ENCODE measurements at regions not wholly inside any gene's neighbourhood (a gene's known extent, or its start where the extent isn't known, plus 50 kb on each side); places are given as distances from the start of the nearest gene placed in this dataset.

DNA sequence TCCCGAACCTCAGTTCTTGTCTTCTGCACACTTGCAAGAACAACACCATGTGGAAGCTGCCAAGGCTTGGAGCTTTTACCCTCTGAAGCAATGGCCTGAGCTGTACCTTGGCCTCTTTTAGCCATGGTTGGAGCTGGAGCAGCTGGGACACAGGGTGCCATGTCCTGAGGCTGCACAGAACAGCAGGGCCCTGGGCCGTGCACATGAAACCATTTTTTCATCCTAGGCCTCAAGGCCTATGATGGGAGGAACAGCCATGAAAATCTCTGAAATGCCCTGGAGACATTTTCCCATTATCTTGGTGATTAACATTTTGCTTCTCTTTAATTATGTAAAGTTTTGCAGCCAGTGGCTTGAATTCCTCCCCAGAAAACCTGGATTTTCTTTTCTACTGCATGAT is 817.8 kb upstream of the CXADR start:
- no peak for DNase-seq

DNA sequence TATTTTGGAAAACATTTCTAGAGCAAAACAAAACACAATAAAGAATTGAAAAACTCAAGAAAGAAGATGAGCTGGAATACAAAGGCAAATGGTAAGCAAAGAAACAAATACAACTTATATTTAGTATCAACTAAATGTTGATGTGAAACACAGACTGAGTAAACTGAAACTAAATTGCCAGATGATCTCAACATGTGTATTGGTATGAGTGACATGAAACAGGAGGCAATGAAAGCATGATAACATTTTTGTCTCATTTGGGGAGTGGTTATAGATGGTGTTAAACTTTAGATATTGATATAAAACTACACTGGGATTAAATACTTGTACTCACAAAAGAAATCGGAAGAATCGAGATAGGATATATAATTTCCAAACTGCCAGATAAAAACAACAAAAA is 805.6 kb upstream of the CXADR start:
- no peak for DNase-seq

DNA sequence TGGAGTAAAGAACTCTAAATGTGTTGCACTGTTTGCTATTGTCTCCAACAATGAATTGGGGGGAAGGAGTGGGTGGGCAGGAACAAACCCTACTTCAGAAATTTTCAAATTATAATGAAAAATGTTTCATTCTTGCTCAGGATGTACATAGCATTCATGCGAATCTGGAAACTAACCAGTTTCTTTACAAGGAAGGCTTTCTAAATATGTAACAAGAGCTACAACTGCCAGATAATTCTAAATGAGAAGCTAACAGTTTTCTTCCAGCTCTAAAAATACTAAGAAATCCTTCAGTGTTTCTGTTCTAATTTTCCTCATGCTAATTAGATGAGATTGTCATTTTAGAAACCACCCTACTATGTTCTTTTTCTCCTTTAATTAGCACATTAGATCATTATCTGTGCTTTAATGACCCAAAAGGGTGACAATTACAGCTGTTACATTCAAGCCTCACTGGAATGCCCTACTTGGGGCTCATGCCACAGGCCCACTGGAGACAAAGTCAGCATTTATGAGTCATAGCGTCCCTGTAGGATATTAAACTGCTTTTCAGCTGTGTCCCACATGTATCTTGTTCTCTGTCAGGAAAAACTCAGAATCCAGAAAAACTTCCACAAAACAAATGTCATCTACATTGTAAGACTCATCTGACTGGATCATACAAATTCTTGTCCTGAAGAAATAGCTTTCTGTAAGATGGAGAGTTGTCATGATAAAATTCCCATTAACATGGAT is 804.6 kb upstream of the CXADR start:
- no peak for DNase-seq

DNA sequence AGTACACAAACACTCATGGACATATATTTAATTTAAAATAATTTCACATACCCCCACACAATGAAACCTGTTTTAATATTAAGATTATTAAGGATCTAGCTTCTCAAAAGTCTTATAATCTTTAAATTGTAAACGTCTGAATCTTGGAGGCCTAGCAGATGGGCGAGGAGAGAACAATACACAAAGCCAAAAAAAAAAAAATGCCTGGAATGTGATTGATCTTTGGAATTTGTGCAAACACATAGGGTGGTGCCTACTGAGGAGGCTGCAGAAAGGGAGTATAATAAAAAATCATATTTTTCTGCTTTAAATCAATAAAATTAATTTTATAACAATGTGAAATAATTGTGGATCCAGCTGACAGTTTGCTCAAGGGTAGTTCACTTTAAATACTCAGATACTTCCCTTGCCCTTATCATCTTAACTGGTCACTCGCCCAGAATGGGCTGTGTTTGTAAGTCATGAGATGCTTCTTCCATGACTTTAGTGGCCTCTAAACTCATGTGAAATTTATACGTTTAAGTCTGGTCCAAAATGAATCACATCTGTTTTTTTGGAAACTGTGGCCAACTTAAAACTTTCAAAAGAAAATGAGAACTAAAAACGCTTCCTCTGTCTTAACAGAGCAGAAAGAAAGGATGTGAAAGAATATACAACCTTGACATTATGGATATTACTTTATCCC is 802.8 kb upstream of the CXADR start:
- no peak for DNase-seq

DNA sequence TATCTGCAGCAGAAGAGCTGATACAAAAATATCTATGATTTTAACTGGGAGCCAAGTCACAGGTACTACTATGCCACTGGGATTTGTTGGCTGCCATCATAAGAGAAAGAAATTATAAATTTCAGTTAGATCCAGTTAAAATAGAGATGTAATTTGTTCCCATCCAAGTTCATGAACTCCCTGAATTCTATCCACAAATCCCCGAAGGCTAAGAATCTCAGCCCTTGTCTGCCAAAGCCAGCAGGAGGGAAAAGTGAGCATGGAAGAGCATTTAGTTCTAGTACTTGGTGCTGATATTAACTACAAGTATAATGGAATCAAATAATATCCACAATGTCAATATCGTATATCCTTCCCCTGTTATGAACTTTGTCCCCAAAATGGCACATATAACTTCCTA is 801.1 kb upstream of the CXADR start:
- no peak for DNase-seq

DNA sequence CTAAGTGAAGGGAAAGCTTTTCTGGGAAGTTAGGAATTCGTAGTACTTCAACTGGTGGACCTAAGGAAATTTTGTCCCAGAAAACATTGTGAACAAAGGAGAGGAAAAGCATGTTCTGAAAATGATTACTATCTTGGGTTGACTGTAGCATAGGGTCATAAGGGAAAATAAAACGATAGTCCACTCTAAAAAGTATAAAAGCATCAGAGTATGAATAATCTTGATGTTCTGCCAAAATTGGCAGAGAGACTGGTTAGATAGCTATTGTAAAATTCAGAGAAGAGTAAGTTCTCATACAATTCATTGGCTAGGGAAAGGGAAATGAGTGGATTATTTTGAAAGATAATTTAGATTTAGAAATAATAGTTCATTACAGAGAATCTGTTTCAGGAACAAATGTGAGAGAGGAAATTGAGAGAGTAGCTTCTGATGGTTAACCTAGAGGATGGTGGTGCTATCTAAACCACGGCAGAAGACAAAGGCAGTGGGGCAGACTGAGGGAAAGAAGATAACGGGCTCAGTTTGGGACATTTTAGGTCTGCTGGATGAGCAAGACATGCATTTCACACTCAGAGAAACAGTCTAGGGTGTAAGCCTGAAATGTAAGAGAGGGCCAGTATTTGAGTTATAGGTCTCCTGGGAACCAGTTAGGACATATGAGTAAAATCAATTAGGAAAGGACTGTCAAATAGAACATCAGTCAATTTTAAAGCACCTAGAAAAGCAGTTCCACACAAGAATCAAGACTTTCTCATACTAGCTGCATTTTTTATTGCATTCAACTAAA is 799.3 kb upstream of the CXADR start:
- no peak for DNase-seq

DNA sequence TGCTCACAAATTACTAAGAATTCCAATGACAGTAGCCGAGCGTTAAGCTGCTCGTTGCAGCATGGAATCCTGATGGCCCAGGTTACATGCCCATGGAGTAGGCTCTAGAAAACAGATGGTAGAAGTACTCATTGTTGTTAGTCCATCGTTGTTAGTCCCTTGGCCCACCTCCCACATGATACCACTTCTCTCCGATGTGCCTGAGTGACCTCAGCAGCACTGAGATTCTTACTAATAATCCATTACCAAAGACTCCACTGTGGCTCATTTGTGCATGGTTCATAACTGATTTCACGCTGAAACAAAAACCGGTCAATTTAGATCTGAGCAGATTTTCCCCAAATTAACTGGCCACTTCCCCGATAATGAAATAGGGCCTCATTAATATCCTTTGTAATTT is 772.3 kb upstream of the CXADR start:
- DNase-seq, result no peak

DNA sequence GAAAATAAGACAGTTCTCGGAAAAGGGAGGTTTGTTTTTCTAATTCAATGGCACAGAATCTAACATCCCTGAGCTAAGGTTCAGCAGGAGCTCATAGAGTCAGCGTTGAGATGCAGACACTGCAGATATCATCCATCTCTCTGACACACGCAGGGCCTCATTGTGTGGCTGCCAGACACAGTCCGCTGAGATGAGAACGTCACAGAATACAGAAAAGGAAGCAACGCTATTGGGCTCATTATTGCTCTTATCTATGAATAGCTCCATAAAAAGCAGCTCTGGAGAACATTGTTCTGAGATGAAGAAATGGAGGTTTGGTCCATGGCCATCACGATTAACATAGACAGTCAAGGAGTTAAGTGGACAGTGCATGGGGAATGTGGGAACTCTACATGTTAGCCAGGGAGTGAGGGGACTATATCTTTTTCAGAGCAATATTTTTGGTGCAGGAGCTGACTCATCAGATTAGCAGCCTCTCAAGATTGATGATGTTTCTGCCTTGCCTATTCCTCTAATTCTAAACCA is 771.6 kb upstream of the CXADR start:
- DNase-seq, result no peak

DNA sequence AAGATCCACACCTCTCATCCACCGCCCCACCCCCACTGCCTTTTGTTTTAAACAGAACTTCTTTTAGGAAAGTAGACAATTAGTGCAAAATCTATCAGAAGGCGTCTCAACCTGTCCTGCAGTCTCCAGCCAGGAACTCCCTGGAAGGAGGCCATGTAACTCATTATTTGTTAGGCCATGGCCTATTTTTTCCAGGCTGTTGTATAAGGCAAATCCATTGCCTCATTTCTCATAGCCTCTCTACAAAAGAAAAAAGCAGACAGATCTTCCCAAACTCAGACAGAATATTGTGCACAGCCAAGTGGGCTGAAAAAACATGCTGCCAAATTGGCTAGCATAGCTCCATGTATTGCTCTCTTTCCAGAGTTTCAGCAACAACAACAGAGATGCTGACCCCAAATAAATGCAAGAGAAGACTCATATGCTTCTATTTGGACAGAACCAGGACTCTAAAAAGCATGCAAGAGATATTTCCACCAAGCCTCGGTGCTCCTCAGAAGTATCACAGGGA is 770.7 kb upstream of the CXADR start:
- DNase-seq, result no peak

DNA sequence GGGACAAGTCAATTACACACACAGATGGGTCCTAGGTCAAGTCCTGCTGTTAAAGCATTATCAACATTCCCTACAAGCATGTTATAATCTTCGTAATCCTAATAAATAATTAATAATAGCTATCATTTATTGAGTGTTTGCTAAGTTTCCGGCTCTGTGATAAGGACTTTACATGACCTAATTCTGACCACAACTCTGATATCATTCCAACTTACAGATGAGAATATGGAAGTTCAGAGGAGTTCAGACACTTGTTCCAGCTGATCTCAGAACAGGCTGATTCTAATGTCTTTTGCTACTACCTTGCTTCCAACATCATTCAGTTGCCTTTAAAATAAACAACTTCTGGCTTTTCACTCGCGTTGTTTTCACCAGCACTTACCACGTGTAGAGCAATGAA is 770.1 kb upstream of the CXADR start:
- DNase-seq, result no peak

DNA sequence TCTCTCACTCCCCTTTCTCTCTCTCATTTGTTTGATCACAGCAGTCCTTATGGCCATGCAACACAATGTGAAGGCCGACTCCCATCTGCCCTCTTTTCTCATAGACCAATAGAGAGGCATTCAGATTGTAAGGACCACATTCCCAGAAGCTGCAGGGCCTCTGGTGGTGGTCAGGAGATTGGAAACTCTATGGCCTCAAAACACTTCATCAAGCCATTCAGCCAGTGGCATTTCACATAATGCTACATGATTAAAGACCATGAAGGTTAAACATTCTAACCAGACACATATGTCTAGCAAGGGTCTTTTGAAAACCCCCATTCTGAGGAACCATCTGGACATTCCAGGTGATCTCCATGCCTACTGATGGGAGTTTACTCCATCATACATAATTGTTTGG is 769.5 kb upstream of the CXADR start:
- no peak for DNase-seq

DNA sequence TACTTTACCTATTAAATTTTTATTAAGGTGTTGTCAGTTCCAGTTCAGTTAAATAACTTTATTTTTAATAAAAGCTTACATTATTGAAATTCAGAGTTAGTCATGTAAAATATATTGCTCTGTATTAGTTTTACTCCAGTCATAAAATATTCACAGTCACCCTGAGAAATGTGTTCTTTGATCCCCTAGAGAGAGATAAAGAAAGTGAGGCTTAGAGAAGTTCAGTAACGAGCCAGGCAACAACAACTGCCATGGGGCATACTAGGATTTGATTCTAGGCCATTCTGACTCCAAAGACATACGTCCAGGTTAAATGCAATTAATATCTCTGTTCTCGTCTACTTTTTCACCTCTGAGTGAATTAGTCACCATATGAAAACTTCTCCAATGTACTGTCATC is 761.9 kb upstream of the CXADR start:
- DNase-seq, result no peak

DNA sequence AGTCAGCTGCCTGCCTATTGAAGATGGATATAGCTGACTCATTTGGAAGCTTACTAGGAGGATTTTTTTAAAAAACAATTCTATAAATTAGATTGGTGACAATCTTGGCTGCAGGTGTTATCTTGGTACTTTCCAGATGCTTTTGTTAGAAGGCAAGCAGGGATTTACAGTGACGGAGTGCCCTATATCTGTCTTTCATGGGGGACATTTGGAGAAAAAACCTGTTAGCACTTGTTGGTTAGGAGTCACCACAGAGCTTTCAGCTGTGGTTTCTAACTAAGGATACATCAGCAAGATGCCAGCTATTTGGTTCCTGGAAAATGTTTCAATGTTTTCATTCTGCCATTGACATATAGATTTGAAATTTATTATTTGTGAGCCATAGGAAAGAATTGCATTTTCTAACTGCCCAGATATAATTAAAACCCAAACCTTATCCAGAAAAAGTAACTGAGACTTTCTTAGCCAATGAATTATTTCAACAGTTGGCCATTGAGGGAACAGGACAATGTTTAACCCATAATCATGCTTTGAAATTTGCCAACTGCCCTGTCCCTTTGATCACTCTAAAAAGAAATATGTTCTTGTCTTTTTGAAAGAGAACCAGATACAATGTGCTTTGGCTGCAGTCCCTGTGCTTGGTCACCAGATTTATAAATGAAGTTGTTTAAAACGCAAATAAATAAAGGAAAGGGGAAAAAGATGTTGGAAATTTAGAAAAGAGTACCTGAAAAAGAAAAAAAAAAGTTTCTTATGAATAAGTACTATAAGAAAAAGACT is 761.0 kb upstream of the CXADR start:
- no peak for DNase-seq

DNA sequence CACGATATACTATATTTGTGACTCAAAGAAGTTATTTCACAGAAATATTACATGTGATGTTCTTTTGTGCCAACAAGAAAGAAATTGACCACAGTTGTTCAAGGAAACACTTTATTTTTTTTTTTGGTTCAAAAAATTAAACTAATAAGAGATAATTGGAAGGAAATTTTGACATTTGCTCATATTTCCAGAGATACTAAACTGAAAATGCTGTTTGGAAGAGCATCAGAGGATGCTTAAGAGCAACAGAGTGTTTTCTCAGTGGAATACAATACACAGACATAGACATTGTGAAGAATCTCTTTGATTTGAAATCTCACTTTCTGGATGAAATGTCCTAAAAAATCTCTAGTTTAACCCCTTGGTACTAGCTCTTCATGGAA is 760.4 kb upstream of the CXADR start:
- no peak for DNase-seq

DNA sequence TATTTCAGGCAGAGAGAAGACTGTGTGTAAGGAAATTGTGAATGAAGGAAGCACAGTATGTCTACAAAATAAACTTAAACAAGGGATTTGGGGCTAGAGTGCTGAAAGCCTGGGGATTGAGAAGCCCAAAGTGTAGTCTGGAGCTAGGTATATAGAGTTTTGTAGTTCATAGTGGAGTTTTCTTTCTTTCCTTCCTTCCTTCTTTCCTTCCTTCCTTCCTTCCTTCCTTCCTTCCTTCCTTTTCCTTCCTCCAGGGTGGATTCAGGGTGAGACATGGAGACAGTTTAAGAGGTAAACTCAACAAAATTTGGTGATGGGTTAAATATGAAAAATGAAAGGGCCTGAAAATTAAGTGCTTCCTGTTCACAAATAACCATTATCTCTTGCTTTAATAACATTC is 757.8 kb upstream of the CXADR start:
- DNase-seq, result no peak

DNA sequence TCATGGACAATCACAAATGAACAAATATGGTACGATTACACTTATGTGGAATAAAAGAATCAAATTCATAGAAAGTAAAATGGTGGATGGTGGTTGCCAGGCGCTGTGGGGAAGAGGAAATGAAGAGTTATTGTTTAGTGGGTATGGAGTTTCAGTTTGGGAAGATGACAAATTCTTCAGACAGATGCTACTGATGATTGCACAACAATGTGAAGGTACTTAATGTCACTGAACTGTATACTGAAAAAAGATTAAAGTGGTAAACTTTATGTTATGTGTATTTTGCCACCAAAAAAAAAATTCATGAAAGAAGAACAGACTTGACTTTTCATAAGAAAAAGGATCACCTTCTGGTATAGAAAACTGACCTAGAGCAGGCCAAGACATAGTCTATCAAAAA is 745.6 kb upstream of the CXADR start:
- no peak for DNase-seq

DNA sequence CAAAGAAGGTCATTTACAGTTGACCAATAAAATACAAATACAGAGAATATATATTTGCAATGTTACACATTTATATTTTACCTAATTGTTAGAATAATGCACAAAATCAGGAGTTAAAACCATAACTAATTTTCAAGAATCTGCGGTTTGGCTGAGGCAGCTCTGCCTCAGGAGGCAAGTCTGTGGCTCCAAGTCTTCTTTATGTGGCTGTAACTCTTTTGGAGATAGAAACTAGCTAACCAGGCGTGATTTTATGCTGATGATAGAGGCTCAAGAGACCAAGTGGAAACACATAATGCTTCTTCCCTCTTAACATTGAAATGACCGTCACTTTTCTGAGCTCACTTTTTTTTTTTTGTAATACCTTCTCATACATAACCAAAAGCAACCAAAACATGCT is 744.7 kb upstream of the CXADR start:
- DNase-seq, result no peak

DNA sequence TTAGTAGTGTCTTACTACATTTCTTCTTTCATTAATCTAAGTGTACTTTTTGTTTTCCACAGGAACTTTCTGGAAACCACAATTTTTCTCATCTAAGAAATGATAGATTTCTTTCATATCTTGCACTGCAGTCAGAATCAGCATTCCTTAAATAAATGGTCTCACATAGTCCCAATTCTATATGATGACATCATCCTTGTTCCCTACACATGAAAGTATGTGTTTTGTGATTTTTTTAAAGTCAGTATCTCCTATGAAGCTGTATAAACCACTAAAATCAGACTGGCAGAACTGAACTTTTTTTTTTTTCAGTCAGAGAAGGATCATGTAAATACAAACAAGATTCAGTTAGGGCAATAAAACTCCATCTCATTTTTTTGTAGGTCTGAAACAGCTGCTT is 742.6 kb upstream of the CXADR start:
- DNase-seq, result no peak

DNA sequence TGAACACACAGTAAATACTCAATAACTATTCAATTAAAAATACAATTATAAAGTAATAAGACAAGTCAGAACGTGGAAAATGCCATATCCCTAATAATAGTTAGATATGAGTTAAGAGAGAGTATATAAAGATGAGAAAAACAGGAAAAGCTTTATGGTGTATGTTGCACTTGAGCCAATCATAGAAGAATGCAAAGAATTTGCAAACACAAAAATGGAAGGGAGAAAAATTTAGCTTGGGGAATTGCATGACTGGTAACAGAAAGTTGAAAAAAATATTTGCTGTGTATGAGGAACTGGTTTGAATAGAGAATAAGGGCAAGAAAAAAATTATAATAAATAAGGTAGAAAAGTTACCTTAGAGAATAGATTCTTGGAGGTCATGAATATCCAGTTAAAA is 739.6 kb upstream of the CXADR start:
- DNase-seq, result no peak

DNA sequence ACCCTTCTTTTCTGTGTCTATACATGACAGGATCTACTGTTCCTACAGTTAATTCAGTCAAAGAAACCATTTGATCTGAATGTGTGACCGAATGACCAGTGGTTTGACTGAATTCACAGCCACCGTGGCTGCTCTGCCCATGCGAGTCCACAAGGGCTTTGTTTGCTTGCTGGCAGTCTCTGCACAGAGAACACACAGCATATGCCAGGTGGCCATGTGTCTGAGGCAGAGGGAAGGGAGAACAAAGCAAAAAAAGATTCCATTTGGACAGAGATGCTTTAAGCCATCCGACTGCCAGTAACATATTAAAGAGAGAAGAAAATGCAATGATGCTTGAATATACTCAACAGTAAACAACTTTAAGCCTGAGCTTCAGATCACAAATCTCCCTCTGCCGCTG is 737.8 kb upstream of the CXADR start:
- DNase-seq, result no peak

DNA sequence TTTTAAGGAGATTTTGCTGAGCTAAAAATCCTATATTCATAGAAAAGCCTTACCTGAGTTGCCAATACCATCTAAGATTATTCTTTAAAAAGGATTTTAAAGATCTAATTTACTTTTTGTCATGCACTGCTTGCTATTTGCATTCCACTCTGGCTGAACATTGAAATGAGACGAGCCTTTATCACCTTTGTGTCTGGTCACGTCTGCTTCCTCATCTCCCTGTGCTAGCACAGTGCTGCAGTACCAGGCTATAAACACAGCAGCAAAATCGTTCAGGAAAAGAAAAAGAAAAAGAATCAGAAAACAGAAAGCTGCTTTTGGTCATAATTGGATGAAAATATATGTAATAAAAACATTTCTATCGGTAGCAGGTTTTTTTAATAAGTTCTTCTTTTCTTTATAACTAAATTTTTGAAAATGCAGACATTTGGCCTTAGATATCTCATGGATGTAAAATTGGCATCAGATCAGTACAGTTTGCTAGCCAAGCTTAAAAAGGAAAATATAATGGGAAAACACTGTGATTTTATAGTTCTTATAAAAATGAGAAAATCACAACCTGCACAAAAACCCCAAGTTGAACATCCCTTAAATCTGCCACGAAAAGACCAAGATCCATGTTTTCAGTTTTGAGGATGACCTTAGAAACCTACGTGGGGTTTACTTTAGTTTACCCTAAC is 735.7 kb upstream of the CXADR start:
- no peak for DNase-seq

DNA sequence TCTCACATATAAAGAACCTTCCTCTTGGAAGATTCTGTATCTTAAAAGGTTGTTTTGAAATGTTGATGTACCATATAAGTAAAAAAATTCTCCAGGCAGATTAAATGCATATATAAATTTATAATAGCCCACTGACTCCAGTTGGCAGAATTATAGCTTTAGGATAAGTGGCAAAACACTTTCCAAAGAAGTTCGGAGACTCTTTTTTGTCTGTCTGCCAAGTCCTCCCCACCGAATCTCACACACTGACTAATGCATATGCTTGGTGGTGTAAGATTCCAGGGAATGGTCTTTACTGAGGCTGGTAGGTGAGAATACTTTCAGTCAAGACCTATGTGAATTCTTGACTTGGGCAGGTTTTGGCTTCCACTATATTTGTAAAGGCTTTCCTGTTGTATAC is 724.3 kb upstream of the CXADR start:
- DNase-seq, result no peak

Measured in CD4-positive, alpha-beta T cell treated with Interleukin-21 for 1 hour (primary cell).